GM12878 (cell line): ENCODE measurements at regions not wholly inside any gene's neighbourhood (a gene's known extent, or its start where the extent isn't known, plus 50 kb on each side); places are given as distances from the start of the nearest gene placed in this dataset.

Experiments used
- ATAC-seq: fragments of 200-7000 bp; cut with Tn5 transposase; 3 replicates; pipeline ENCODE4 v1.9.1; 2020; ENCODE audit warnings: mild to moderate bottlenecking, moderate library complexity
- BruUV-seq: library from RNA; stranded (reverse); fragments of 400-500 nt; replicated peaks from 2 replicates; lab custom pipeline; 2021; lab: Mats Ljungman, UMichigan
- CTCF ChIA-PET: fragments of 300-600 bp; sonication (Branson Sonifier 250); formaldehyde crosslinking; extraction: SDS; loops from one replicate; lab custom pipeline; 2021; ENCODE audit warnings: inconsistent platforms; lab: Yijun Ruan, JAX
- POLR2A ChIA-PET: fragments of 350-600 bp; formaldehyde crosslinking; extraction: SDS; loops from one replicate; lab custom pipeline; 2021; ENCODE audit warnings: inconsistent platforms; lab: Charles Lee
- RAD21 ChIA-PET: fragments of 300-600 bp; sonication (Branson Sonifier 250); formaldehyde crosslinking; loops from one replicate; lab custom pipeline; 2023; ENCODE audit warnings: antibody characterized with exemption; ENCODE audit not compliant: unreplicated experiment; lab: Charles Lee
- SMC1A ChIA-PET: fragments of 300-600 bp; sonication (Branson Sonifier 250); formaldehyde crosslinking; loops from one replicate; lab custom pipeline; 2023; ENCODE audit not compliant: unreplicated experiment, uncharacterized antibody; lab: Charles Lee
- DNase-seq: peaks from one replicate; pipeline ENCODE4 v3.0.0-alpha.2; 2011; ENCODE audit warnings: low read depth, low spot score
- FAIRE-seq: peaks from 3 replicates; lab custom pipeline; 2011; peaks lifted over from hg19 to GRCh38; lab: Jason Lieb, UNC
- H2AFZ ChIP-seq: 2 replicates; pipeline ENCODE4 v1.6.0; 2011; ENCODE audit warnings: low read depth, low read length, control low read depth; ENCODE audit not compliant: control insufficient read depth
- H3K27ac ChIP-seq: 2 replicates; pipeline ENCODE4 v1.5.1; 2011; ENCODE audit warnings: control low read depth; ENCODE audit not compliant: control insufficient read depth, insufficient read depth
- H3K27me3 ChIP-seq, 2 experiments: replicated peaks in 1 of 2; 2 replicates each; pipeline versions ENCODE4 v1.6.0 to v1.6.1; 2011; ENCODE audit warnings: low read length in 1 of 2; ENCODE audit not compliant: control insufficient read depth in 2 of 2, insufficient read depth in 2 of 2
- H3K36me3 ChIP-seq, 2 experiments: 2 replicates each; pipeline ENCODE4 v1.5.1; 2011; ENCODE audit warnings: low read length in 1 of 2; ENCODE audit not compliant: control insufficient read depth in 2 of 2, insufficient read depth in 2 of 2
- H3K4me1 ChIP-seq: 2 replicates; pipeline ENCODE4 v1.6.1; 2011; ENCODE audit warnings: mild to moderate bottlenecking, low read length, moderate library complexity, mixed read lengths; ENCODE audit not compliant: control insufficient read depth, insufficient read depth
- H3K4me2 ChIP-seq: 2 replicates; pipeline ENCODE4 v1.6.0; 2011; ENCODE audit warnings: control low read depth; ENCODE audit not compliant: control insufficient read depth, insufficient read depth
- H3K4me3 ChIP-seq: fragments of 200-600 bp; sonication (generic); 2 replicates; pipeline ENCODE4 v1.5.1; 2016
- H3K79me2 ChIP-seq: 2 replicates; pipeline ENCODE4 v1.6.0; 2011; ENCODE audit warnings: low read length; ENCODE audit not compliant: control insufficient read depth, insufficient read depth
- H3K9ac ChIP-seq: 2 replicates; pipeline ENCODE4 v1.8.0; 2011; ENCODE audit warnings: low read length, control low read depth, mixed read lengths; ENCODE audit not compliant: control insufficient read depth, insufficient read depth
- H3K9me3 ChIP-seq: replicated peaks from 3 replicates; pipeline ENCODE4 v1.5.1; 2011; ENCODE audit warnings: mild to moderate bottlenecking, low read length; ENCODE audit not compliant: control insufficient read depth, insufficient read depth
- H4K20me1 ChIP-seq: 2 replicates; pipeline ENCODE4 v1.6.0; 2011; ENCODE audit not compliant: control insufficient read depth, insufficient read depth
- CBFB ChIP-seq: IDR thresholded peaks from 2 replicates; pipeline ENCODE4 v1.6.1; 2016; ENCODE audit warnings: antibody characterized with exemption, low read depth
- CBX3 ChIP-seq: fragments of 200-600 bp; sonication (generic); IDR thresholded peaks from 2 replicates; pipeline ENCODE4 v1.6.1; 2016; ENCODE audit warnings: low read depth, borderline replicate concordance
- CEBPB ChIP-seq, 2 experiments: fragments of 150-350 bp in 1 of 2; IDR thresholded peaks; 2 replicates each; pipeline ENCODE4 v1.6.1; 2012 to 2014; ENCODE audit warnings: low read depth in 2 of 2, low read length in 2 of 2, borderline replicate concordance in 1 of 2, inconsistent platforms in 1 of 2
- CHD2 ChIP-seq: IDR thresholded peaks from 2 replicates; pipeline ENCODE4 v1.6.1; 2011; ENCODE audit warnings: low read depth, low read length, improper control_type of control experiment, borderline replicate concordance
- FOS ChIP-seq: IDR thresholded peaks from 3 replicates; pipeline ENCODE4 v1.6.1; 2011; ENCODE audit warnings: borderline replicate concordance; ENCODE audit not compliant: insufficient read length; ENCODE audit errors: extremely low read depth
- IKZF2 ChIP-seq, 2 experiments: fragments of 450-650 bp; IDR thresholded peaks; 2 replicates each; pipeline ENCODE4 v1.6.1; 2017; ENCODE audit warnings: mild to moderate bottlenecking in 2 of 2, moderate library complexity in 2 of 2
- RCOR1 ChIP-seq: conservative IDR thresholded peaks from 2 replicates; pipeline ENCODE4 v1.6.1; 2012; ENCODE audit warnings: low read depth, low read length, improper control_type of control experiment
- STAT3 ChIP-seq: IDR thresholded peaks from 2 replicates; pipeline ENCODE4 v1.6.1; 2011; ENCODE audit warnings: low read depth, low read length, improper control_type of control experiment
- SUZ12 ChIP-seq: fragments of 200-600 bp; sonication (generic); IDR thresholded peaks from one replicate; pipeline ENCODE4 v1.6.1; 2018; ENCODE audit warnings: antibody characterized with exemption, mild to moderate bottlenecking; ENCODE audit not compliant: unreplicated experiment
- YY1 ChIP-seq: IDR thresholded peaks from 2 replicates; pipeline ENCODE4 v1.6.1; 2011; ENCODE audit warnings: low read depth, mild to moderate bottlenecking, low read length
- ZBED1 ChIP-seq: IDR thresholded peaks from 2 replicates; pipeline ENCODE4 v1.6.1; 2016; ENCODE audit warnings: borderline replicate concordance
- ZNF622 ChIP-seq: fragments of 450-650 bp; IDR thresholded peaks from 2 replicates; pipeline ENCODE4 v1.6.1; 2017; ENCODE audit warnings: mild to moderate bottlenecking, inconsistent platforms
- WGBS: methylation state at CpG from one replicate; pipeline ENCODE4 v1.1.6; 2016; ENCODE audit warnings: low lambda C conversion rate; ENCODE audit not compliant: insufficient replicate concordance, insufficient coverage; ENCODE audit errors: missing lambda C conversion rate; 5-methylcytosine and 5-hydroxymethylcytosine counted together
- in situ Hi-C: fragments of 300-500 bp; cut with MboI; formaldehyde crosslinking; loops from 9 replicates; pipeline ENCODE4 v1.14.3; 2018; ENCODE audit warnings: mixed read lengths
- intact Hi-C: fragments of 100-400 bp; cut with micrococcal nuclease; formaldehyde crosslinking; loops from one replicate; pipeline ENCODE4 v1.14.2; 2022; ENCODE audit not compliant: unreplicated experiment
- TF ChIP-seq, protein P1 (sequence below): IDR thresholded peaks from 2 replicates; pipeline ENCODE4 v1.6.1; 2011; ENCODE audit warnings: mild to moderate bottlenecking, low read depth, low read length, moderate library complexity; ENCODE audit not compliant: insufficient replicate concordance
- TF ChIP-seq, protein P2 (sequence below): fragments of 450-650 bp; conservative IDR thresholded peaks from 2 replicates; pipeline ENCODE4 v1.6.1; 2017; ENCODE audit warnings: mild to moderate bottlenecking, moderate library complexity
- TF ChIP-seq, protein P3 (sequence below): IDR thresholded peaks from 2 replicates; pipeline ENCODE4 v1.6.1; 2012; ENCODE audit warnings: low read length, inconsistent platforms

DNA sequence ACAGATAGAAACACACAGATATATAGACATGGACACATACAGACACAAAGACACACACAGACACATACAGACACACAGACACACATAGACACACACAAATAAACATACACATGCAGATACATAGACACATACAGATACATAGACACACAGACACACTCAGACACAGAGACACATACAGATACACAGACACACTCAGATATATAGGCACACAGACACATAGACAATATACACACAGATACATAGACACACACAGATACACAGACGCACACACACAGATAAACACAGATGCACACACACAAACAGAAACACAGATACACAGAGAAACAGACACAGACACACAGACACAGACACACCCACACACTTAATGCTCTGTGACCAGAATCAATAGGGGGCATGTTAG lies 156.8 kb downstream of the IRX2 start:
- Histone ChIP-seq H3K4me1 (no peaks in the 10 kb centered on the region), H3K4me2 (no peak overlapping the region), H3K4me3 (no peak overlapping the region), H3K9ac (no peak overlapping the region), H3K36me3 (no peaks in the 10 kb centered on the region), H3K9me3 (no peaks in the 10 kb centered on the region; the same call in 2 of the 3 replicates), H3K27ac (no peak overlapping the region)
- ATAC-seq (no peak), FAIRE-seq (no peak)
- intact Hi-C loops (no loop called here), in situ Hi-C loops (no loop called here)
- RAD21 ChIA-PET = no interaction called here
- CTCF ChIA-PET = no interaction called here
- BruUV-seq = no TSS peak
- 48% methylated on average over 1 of the region's 1 CpG for WGBS
- TF ChIP-seq, protein P1, sequence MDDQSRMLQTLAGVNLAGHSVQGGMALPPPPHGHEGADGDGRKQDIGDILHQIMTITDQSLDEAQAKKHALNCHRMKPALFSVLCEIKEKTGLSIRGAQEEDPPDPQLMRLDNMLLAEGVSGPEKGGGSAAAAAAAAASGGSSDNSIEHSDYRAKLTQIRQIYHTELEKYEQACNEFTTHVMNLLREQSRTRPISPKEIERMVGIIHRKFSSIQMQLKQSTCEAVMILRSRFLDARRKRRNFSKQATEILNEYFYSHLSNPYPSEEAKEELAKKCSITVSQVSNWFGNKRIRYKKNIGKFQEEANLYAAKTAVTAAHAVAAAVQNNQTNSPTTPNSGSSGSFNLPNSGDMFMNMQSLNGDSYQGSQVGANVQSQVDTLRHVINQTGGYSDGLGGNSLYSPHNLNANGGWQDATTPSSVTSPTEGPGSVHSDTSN = no peak
- TF ChIP-seq CBX3 = no peak
- TF ChIP-seq, protein P2, sequence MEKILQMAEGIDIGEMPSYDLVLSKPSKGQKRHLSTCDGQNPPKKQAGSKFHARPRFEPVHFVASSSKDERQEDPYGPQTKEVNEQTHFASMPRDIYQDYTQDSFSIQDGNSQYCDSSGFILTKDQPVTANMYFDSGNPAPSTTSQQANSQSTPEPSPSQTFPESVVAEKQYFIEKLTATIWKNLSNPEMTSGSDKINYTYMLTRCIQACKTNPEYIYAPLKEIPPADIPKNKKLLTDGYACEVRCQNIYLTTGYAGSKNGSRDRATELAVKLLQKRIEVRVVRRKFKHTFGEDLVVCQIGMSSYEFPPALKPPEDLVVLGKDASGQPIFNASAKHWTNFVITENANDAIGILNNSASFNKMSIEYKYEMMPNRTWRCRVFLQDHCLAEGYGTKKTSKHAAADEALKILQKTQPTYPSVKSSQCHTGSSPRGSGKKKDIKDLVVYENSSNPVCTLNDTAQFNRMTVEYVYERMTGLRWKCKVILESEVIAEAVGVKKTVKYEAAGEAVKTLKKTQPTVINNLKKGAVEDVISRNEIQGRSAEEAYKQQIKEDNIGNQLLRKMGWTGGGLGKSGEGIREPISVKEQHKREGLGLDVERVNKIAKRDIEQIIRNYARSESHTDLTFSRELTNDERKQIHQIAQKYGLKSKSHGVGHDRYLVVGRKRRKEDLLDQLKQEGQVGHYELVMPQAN = no peak
- TF ChIP-seq CHD2 = no peak
- no peak for TF ChIP-seq CEBPB (IDR thresholded peaks at IDR 0.05; ENCODE audit: borderline replicate concordance in 1 of 2, low read depth in 2 of 2, low read length in 2 of 2)
- TF ChIP-seq SUZ12 = no peak
- TF ChIP-seq CBFB = no peak
- TF ChIP-seq ZNF622 = no peak
- TF ChIP-seq, protein P3, sequence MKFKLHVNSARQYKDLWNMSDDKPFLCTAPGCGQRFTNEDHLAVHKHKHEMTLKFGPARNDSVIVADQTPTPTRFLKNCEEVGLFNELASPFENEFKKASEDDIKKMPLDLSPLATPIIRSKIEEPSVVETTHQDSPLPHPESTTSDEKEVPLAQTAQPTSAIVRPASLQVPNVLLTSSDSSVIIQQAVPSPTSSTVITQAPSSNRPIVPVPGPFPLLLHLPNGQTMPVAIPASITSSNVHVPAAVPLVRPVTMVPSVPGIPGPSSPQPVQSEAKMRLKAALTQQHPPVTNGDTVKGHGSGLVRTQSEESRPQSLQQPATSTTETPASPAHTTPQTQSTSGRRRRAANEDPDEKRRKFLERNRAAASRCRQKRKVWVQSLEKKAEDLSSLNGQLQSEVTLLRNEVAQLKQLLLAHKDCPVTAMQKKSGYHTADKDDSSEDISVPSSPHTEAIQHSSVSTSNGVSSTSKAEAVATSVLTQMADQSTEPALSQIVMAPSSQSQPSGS = no peak
- no peak for TF ChIP-seq ZBED1
- TF ChIP-seq STAT3 = no peak
- no peak for TF ChIP-seq RCOR1
- no peak for TF ChIP-seq FOS
- no peak for TF ChIP-seq IKZF2 (IDR thresholded peaks at IDR 0.05)
- no peak for TF ChIP-seq YY1
- TF ChIP-seq, all 136 proteins: peak for 0
- no peak for DNase-seq
- no peaks in the 10 kb centered on the region for H3K27me3 ChIP-seq
- no peaks in the 10 kb centered on the region for H3K79me2 ChIP-seq
- no peaks in the 10 kb centered on the region for H4K20me1 ChIP-seq
- no peak overlapping the region for H2AFZ ChIP-seq
- ChIA-PET POLR2A (no interaction called here), SMC1A (no interaction called here)
